ENCODE measurements at regions not wholly inside any gene's neighbourhood (a gene's known extent, or its start where the extent isn't known, plus 50 kb on each side); places are given as distances from the start of the nearest gene placed in this dataset.
A peak's percentile ranks its signal among the peaks of the same experiment; 100 is the strongest.

DNA sequence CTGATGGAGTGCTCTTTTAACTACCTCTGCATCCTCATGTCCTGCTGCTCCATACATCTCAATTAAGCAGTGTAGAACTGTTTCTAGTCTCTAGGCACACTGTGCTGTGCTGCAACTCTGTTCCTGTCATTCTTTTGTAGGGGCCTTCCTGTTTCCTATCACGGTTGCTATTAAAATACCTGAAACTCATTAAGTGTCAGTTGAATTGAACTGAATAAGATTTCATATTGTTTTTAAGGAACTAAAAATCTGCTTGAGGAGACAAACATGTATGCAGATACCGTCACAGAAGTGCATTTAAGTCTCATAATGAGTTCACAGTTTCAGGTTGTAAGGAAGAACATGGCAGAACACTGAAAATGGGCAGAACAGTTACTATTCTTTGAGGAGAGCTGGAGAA is 170.1 kb downstream of the LARP7 start:
- Mint-ChIP-seq H3K27ac (peak overlapping the region in 1 of 3 experiments; percentile 63; a peak in 2 of 7 replicates), H3K9me3 (no peaks in the 10 kb centered on the region)

More for the DNA sequence above, 170.1 kb downstream of the LARP7 start:
- H3K36me3 Mint-ChIP-seq (ENCODE audit: insufficient read depth in 1 of 3, low read depth in 3 of 3), result peaks cover 5 to 26% (median 15%) of the 10 kb centered on the region in 3 experiments; a peak in 6 of 7 replicates
- no peaks in the 10 kb centered on the region for H3K4me1 ChIP-seq (ENCODE audit: insufficient read depth, low read length)
- H2AFZ ChIP-seq (ENCODE audit: low read length), result no peak overlapping the region
- WGBS (ENCODE audit: extremely low coverage, insufficient read length, low lambda C conversion rate), result no CpG with 5 or more reads among the region's 2 CpGs
- no peak overlapping the region for H3K4me3 Mint-ChIP-seq
- no peak overlapping the region for H4K5ac ChIP-seq (ENCODE audit: insufficient read length, low read depth, low read length)
- H2BK12ac ChIP-seq (ENCODE audit: insufficient read length, low read depth, low read length), result no peak overlapping the region
- no peaks in the 10 kb centered on the region for H3K27me3 ChIP-seq (ENCODE audit: insufficient read depth, low read length)
- no peak overlapping the region for H3K56ac ChIP-seq (ENCODE audit: insufficient read length, low read depth, low read length)
- H2BK5ac ChIP-seq (ENCODE audit: insufficient read length, low read length), result no peak overlapping the region
- H3K23ac ChIP-seq (ENCODE audit: insufficient read length, low read depth, low read length), result no peak overlapping the region
- no peak overlapping the region for H4K8ac ChIP-seq (replicated peaks; ENCODE audit: insufficient read length, low read depth, low read length)
- H3K27me3 Mint-ChIP-seq (ENCODE audit: low read depth), result no peaks in the 10 kb centered on the region
- no peak overlapping the region for H3K18ac ChIP-seq (ENCODE audit: insufficient read length, low read depth, low read length)
- H2BK15ac ChIP-seq (ENCODE audit: low read depth, low read length), result no peak overlapping the region
- peaks cover 0 to 3% of the 10 kb centered on the region in 2 experiments; a peak in 1 of 4 replicates for H3K4me1 Mint-ChIP-seq
- no peak for DNase-seq
- no peaks in the 10 kb centered on the region for H3K9me3 ChIP-seq (ENCODE audit: control insufficient read depth, low read depth, low read length)
- H2BK120ac ChIP-seq (ENCODE audit: low read depth, low read length, poor library complexity, severe bottlenecking), result no peak overlapping the region
- TF ChIP-seq, protein P1, sequence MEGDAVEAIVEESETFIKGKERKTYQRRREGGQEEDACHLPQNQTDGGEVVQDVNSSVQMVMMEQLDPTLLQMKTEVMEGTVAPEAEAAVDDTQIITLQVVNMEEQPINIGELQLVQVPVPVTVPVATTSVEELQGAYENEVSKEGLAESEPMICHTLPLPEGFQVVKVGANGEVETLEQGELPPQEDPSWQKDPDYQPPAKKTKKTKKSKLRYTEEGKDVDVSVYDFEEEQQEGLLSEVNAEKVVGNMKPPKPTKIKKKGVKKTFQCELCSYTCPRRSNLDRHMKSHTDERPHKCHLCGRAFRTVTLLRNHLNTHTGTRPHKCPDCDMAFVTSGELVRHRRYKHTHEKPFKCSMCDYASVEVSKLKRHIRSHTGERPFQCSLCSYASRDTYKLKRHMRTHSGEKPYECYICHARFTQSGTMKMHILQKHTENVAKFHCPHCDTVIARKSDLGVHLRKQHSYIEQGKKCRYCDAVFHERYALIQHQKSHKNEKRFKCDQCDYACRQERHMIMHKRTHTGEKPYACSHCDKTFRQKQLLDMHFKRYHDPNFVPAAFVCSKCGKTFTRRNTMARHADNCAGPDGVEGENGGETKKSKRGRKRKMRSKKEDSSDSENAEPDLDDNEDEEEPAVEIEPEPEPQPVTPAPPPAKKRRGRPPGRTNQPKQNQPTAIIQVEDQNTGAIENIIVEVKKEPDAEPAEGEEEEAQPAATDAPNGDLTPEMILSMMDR (conservative IDR thresholded peaks at IDR 0.05), result no peak
- no peaks in the 10 kb centered on the region for H3K79me1 ChIP-seq (ENCODE audit: insufficient read depth, low read depth, low read length, poor library complexity, severe bottlenecking)
- no peak overlapping the region for H3K27ac ChIP-seq (ENCODE audit: insufficient read length, low read depth, low read length)
- H4K20me1 ChIP-seq (ENCODE audit: control insufficient read depth, insufficient read depth, insufficient read length), result no peaks in the 10 kb centered on the region
- no peak overlapping the region for H3K4ac ChIP-seq (ENCODE audit: low read depth, low read length)
- no peak overlapping the region for H3K4me2 ChIP-seq (ENCODE audit: insufficient read depth, insufficient read length, low read length)
- no peak overlapping the region for H3T11ph ChIP-seq (ENCODE audit: low read length)
- H3K9ac ChIP-seq (ENCODE audit: extremely low read depth, insufficient read length, low read length), result no peak overlapping the region
- no peak overlapping the region for H2AK5ac ChIP-seq (ENCODE audit: insufficient read length, low read length)
- no peak overlapping the region for H2BK20ac ChIP-seq (ENCODE audit: low read depth, low read length, poor library complexity, severe bottlenecking)
- H3K79me2 ChIP-seq (ENCODE audit: insufficient read depth, low read length), result no peaks in the 10 kb centered on the region
- no peak overlapping the region for H4K91ac ChIP-seq (ENCODE audit: insufficient read length, low read depth, low read length)
- no peaks in the 10 kb centered on the region for H3K23me2 ChIP-seq (ENCODE audit: insufficient read length, low read depth, low read length, poor library complexity, severe bottlenecking)
- H3K14ac ChIP-seq (ENCODE audit: insufficient read depth, low read length), result no peak overlapping the region

All from H9 (cell line).